ENCODE measurements at regions not wholly inside any gene's neighbourhood (a gene's known extent, or its start where the extent isn't known, plus 50 kb on each side); places are given as distances from the start of the nearest gene placed in this dataset.

GRCh38 chr1:29687601-29688244 is 451.4 kb downstream of the PTPRU start:
- DNase-seq (ENCODE audit: extremely low spot score) = no peak
- POLR2A ChIA-PET = interaction anchor here (0.6 kb wide), 1 partner anchor 1069 kb away, joined by 3 read pairs; no protein-coding TSS in a partner anchor
- TF ChIP-seq CTCF (IDR thresholded peaks at IDR 0.05; ENCODE audit: control extremely low read depth, extremely low read depth, low read depth, missing control alignments) = no peak
- CTCF ChIA-PET = interaction anchor here (0.7 to 8.3 kb wide), 6 partner anchors 10 to 692 kb away, joined by 3 to 50 read pairs (median 8); no protein-coding TSS in a partner anchor

GRCh38 chr1:29687166-29687565 is 450.8 kb downstream of the PTPRU start:
- no peak for DNase-seq (ENCODE audit: extremely low spot score)
- POLR2A ChIA-PET = interaction anchor here (0.6 kb wide), 1 partner anchor 1070 kb away, joined by 3 read pairs; no protein-coding TSS in a partner anchor
- CTCF ChIA-PET = interaction anchor here (0.7 to 8.3 kb wide), 5 partner anchors 11 to 693 kb away, joined by 3 to 50 read pairs (median 9); no protein-coding TSS in a partner anchor
- no peak for TF ChIP-seq CTCF (IDR thresholded peaks at IDR 0.05; ENCODE audit: control extremely low read depth, extremely low read depth, low read depth, missing control alignments)

GRCh38 chr1:29686012-29686930 is 449.9 kb downstream of the PTPRU start:
- ChIA-PET CTCF (interaction anchor here (1.2 to 8.3 kb wide), 2 partner anchors 11 to 17 kb away, joined by 3 to 50 read pairs; no protein-coding TSS in a partner anchor), POLR2A (no interaction called here)
- no peak for TF ChIP-seq CTCF (IDR thresholded peaks at IDR 0.05; ENCODE audit: control extremely low read depth, extremely low read depth, low read depth, missing control alignments)

GRCh38 chr1:29685387-29685786 is 449.1 kb downstream of the PTPRU start:
- CTCF ChIA-PET = interaction anchor here (1.2 to 8.3 kb wide), 2 partner anchors 12 to 18 kb away, joined by 3 to 50 read pairs; no protein-coding TSS in a partner anchor
- no peak for DNase-seq (ENCODE audit: extremely low spot score)
- TF ChIP-seq CTCF (IDR thresholded peaks at IDR 0.05; ENCODE audit: control extremely low read depth, extremely low read depth, low read depth, missing control alignments) = no peak
- POLR2A ChIA-PET = no interaction called here

More at GRCh38 chr1:29686012-29686930, 449.9 kb downstream of the PTPRU start:
- DNase-seq (ENCODE audit: extremely low spot score) = no peak

GRCh38 chr1:29684141-29684540 is 447.8 kb downstream of the PTPRU start:
- no peak for DNase-seq (ENCODE audit: extremely low spot score)
- ChIA-PET CTCF (no interaction called here), POLR2A (no interaction called here)
- TF ChIP-seq CTCF (IDR thresholded peaks at IDR 0.05; ENCODE audit: control extremely low read depth, extremely low read depth, low read depth, missing control alignments) = no peak

GRCh38 chr1:29683472-29683871 is 447.1 kb downstream of the PTPRU start:
- no peak for TF ChIP-seq CTCF (IDR thresholded peaks at IDR 0.05; ENCODE audit: control extremely low read depth, extremely low read depth, low read depth, missing control alignments)
- no peak for DNase-seq (ENCODE audit: extremely low spot score)
- ChIA-PET CTCF (interaction anchor here (1.6 kb wide), 1 partner anchor 20 kb away, joined by 4 read pairs; no protein-coding TSS in a partner anchor), POLR2A (no interaction called here)

Measured in GM10248 (cell line).